ENCODE measurements at regions not wholly inside any gene's neighbourhood (a gene's known extent, or its start where the extent isn't known, plus 50 kb on each side); places are given as distances from the start of the nearest gene placed in this dataset.

- no peak for TF ChIP-seq ZNF175 (CRISPR knock-in tag; IDR thresholded peaks at IDR 0.05; ENCODE audit: low read depth)
- TF ChIP-seq SIRT6 (IDR thresholded peaks at IDR 0.05; ENCODE audit: low read depth, low read length) = no peak
- no peak for TF ChIP-seq ZNF212 (CRISPR knock-in tag; IDR thresholded peaks at IDR 0.05)
- TF ChIP-seq, protein P1, sequence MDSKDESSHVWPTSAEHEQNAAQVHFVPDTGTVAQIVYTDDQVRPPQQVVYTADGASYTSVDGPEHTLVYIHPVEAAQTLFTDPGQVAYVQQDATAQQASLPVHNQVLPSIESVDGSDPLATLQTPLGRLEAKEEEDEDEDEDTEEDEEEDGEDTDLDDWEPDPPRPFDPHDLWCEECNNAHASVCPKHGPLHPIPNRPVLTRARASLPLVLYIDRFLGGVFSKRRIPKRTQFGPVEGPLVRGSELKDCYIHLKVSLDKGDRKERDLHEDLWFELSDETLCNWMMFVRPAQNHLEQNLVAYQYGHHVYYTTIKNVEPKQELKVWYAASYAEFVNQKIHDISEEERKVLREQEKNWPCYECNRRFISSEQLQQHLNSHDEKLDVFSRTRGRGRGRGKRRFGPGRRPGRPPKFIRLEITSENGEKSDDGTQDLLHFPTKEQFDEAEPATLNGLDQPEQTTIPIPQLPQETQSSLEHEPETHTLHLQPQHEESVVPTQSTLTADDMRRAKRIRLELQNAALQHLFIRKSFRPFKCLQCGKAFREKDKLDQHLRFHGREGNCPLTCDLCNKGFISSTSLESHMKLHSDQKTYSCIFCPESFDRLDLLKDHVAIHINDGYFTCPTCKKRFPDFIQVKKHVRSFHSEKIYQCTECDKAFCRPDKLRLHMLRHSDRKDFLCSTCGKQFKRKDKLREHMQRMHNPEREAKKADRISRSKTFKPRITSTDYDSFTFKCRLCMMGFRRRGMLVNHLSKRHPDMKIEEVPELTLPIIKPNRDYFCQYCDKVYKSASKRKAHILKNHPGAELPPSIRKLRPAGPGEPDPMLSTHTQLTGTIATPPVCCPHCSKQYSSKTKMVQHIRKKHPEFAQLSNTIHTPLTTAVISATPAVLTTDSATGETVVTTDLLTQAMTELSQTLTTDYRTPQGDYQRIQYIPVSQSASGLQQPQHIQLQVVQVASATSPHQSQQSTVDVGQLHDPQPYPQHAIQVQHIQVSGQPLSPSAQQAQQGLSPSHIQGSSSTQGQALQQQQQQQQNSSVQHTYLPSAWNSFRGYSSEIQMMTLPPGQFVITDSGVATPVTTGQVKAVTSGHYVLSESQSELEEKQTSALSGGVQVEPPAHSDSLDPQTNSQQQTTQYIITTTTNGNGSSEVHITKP (IDR thresholded peaks at IDR 0.05; ENCODE audit: partially characterized antibody) = no peak
- TF ChIP-seq, protein P2, sequence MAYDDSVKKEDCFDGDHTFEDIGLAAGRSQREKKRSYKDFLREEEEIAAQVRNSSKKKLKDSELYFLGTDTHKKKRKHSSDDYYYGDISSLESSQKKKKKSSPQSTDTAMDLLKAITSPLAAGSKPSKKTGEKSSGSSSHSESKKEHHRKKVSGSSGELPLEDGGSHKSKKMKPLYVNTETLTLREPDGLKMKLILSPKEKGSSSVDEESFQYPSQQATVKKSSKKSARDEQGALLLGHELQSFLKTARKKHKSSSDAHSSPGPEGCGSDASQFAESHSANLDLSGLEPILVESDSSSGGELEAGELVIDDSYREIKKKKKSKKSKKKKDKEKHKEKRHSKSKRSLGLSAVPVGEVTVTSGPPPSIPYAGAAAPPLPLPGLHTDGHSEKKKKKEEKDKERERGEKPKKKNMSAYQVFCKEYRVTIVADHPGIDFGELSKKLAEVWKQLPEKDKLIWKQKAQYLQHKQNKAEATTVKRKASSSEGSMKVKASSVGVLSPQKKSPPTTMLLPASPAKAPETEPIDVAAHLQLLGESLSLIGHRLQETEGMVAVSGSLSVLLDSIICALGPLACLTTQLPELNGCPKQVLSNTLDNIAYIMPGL (CRISPR knock-in tag; IDR thresholded peaks at IDR 0.05) = no peak
- TF ChIP-seq MTF1 (CRISPR knock-in tag; IDR thresholded peaks at IDR 0.05; ENCODE audit: borderline replicate concordance) = no peak
- no peak for TF ChIP-seq CHD4 (IDR thresholded peaks at IDR 0.05; ENCODE audit: insufficient read depth, insufficient replicate concordance, low read depth, low read length, poor library complexity, severe bottlenecking)
- TF ChIP-seq, protein P3, sequence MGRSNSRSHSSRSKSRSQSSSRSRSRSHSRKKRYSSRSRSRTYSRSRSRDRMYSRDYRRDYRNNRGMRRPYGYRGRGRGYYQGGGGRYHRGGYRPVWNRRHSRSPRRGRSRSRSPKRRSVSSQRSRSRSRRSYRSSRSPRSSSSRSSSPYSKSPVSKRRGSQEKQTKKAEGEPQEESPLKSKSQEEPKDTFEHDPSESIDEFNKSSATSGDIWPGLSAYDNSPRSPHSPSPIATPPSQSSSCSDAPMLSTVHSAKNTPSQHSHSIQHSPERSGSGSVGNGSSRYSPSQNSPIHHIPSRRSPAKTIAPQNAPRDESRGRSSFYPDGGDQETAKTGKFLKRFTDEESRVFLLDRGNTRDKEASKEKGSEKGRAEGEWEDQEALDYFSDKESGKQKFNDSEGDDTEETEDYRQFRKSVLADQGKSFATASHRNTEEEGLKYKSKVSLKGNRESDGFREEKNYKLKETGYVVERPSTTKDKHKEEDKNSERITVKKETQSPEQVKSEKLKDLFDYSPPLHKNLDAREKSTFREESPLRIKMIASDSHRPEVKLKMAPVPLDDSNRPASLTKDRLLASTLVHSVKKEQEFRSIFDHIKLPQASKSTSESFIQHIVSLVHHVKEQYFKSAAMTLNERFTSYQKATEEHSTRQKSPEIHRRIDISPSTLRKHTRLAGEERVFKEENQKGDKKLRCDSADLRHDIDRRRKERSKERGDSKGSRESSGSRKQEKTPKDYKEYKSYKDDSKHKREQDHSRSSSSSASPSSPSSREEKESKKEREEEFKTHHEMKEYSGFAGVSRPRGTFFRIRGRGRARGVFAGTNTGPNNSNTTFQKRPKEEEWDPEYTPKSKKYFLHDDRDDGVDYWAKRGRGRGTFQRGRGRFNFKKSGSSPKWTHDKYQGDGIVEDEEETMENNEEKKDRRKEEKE (IDR thresholded peaks at IDR 0.05; ENCODE audit: borderline replicate concordance in 1 of 2, control insufficient read depth in 1 of 2, low read depth in 2 of 2, low read length in 1 of 2) = no peak
- no peak for TF ChIP-seq FOXJ2 (tag; IDR thresholded peaks at IDR 0.05)
- no peak for TF ChIP-seq ATF1 (CRISPR knock-in tag; IDR thresholded peaks at IDR 0.05)
- TF ChIP-seq ATF1 (tag; IDR thresholded peaks at IDR 0.05) = no peak
- TF ChIP-seq ZNF77 (CRISPR knock-in tag; IDR thresholded peaks at IDR 0.05) = no peak
- no peak for TF ChIP-seq NR1H2 (CRISPR knock-in tag; IDR thresholded peaks at IDR 0.05)
- TF ChIP-seq TBP (optimal IDR thresholded peaks at IDR 0.05; ENCODE audit: low read depth, low read length) = no peak
- TF ChIP-seq NFRKB (IDR thresholded peaks at IDR 0.05; ENCODE audit: low read depth) = no peak
- TF ChIP-seq TEAD1 (CRISPR knock-in tag; IDR thresholded peaks at IDR 0.05) = no peak
- TF ChIP-seq TAF15 (IDR thresholded peaks at IDR 0.05; ENCODE audit: low read depth, low read length) = no peak
- no peak for TF ChIP-seq NCOA1 (IDR thresholded peaks at IDR 0.05; ENCODE audit: low read depth)
These were observed 147.1 kb downstream of the ZNF608 start (continued) for GRCh38 chr5:124599028-124599973.

Data from K562 (cell line).